ENCODE measurements at regions not wholly inside any gene's neighbourhood (a gene's known extent, or its start where the extent isn't known, plus 50 kb on each side); places are given as distances from the start of the nearest gene placed in this dataset.

DNA sequence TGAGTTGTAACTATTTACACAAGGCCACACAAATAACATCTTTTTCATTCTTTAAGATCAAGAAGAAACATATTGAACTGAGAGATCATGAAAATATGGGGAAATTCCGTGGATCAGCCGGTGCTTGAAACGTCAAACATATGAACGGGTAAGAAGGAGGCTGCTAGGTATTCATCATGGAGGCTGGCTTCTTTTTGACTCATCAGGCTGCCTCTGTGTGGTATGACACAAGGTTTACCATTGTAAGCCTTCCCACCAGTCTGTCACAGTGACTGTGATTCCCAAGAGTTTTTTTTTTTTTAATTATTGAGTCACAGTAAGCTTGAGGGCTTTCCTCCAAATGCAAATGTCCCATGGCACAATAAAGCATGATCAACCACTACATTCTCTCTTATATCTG, 506.9 kb downstream of the BCL11A start:
- Histone ChIP-seq H3K27ac (replicated peaks) (no peak overlapping the region), H3K4me3 (replicated peaks; ENCODE audit: insufficient read depth, low read length) (no peak overlapping the region), H3K27me3 (ENCODE audit: insufficient read depth, poor library complexity, severe bottlenecking) (no peaks in the 10 kb centered on the region)
- no peak for TF ChIP-seq GABPA (IDR thresholded peaks at IDR 0.05; ENCODE audit: low read depth)
- TF ChIP-seq, protein P1, sequence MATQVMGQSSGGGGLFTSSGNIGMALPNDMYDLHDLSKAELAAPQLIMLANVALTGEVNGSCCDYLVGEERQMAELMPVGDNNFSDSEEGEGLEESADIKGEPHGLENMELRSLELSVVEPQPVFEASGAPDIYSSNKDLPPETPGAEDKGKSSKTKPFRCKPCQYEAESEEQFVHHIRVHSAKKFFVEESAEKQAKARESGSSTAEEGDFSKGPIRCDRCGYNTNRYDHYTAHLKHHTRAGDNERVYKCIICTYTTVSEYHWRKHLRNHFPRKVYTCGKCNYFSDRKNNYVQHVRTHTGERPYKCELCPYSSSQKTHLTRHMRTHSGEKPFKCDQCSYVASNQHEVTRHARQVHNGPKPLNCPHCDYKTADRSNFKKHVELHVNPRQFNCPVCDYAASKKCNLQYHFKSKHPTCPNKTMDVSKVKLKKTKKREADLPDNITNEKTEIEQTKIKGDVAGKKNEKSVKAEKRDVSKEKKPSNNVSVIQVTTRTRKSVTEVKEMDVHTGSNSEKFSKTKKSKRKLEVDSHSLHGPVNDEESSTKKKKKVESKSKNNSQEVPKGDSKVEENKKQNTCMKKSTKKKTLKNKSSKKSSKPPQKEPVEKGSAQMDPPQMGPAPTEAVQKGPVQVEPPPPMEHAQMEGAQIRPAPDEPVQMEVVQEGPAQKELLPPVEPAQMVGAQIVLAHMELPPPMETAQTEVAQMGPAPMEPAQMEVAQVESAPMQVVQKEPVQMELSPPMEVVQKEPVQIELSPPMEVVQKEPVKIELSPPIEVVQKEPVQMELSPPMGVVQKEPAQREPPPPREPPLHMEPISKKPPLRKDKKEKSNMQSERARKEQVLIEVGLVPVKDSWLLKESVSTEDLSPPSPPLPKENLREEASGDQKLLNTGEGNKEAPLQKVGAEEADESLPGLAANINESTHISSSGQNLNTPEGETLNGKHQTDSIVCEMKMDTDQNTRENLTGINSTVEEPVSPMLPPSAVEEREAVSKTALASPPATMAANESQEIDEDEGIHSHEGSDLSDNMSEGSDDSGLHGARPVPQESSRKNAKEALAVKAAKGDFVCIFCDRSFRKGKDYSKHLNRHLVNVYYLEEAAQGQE (IDR thresholded peaks at IDR 0.05; ENCODE audit: insufficient replicate concordance, low read depth), result no peak
- no peak for TF ChIP-seq SPI1 (IDR thresholded peaks at IDR 0.05; ENCODE audit: borderline replicate concordance, low read depth)
- TF ChIP-seq, protein P2, sequence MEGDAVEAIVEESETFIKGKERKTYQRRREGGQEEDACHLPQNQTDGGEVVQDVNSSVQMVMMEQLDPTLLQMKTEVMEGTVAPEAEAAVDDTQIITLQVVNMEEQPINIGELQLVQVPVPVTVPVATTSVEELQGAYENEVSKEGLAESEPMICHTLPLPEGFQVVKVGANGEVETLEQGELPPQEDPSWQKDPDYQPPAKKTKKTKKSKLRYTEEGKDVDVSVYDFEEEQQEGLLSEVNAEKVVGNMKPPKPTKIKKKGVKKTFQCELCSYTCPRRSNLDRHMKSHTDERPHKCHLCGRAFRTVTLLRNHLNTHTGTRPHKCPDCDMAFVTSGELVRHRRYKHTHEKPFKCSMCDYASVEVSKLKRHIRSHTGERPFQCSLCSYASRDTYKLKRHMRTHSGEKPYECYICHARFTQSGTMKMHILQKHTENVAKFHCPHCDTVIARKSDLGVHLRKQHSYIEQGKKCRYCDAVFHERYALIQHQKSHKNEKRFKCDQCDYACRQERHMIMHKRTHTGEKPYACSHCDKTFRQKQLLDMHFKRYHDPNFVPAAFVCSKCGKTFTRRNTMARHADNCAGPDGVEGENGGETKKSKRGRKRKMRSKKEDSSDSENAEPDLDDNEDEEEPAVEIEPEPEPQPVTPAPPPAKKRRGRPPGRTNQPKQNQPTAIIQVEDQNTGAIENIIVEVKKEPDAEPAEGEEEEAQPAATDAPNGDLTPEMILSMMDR (IDR thresholded peaks at IDR 0.05; ENCODE audit: insufficient read depth, low read length), result no peak
- no peak for TF ChIP-seq POLR2AphosphoS5 (IDR thresholded peaks at IDR 0.05; ENCODE audit: low read depth)
- no peak for DNase-seq (ENCODE audit: low read depth in 1 of 2, low spot score in 1 of 2)

DNA sequence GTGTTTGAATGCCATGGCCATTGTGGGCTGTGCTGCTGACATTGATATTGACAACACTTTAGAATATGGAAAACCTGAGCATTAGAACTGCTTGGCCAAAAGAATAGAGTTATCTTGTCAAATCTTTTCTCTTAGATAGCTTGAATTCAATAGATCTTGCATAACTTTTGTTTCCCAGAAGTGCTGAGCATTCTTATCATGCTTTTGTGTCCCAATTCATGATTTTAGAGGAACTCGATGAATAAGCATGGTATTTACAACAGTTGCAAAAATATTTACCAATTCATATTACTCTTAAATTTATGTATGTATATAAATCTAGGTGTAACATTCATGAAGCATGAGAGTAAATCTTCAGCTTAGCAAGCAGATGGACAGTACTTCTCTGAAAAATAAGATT, 508.0 kb downstream of the BCL11A start:
- no peak overlapping the region for H3K4me3 ChIP-seq (replicated peaks; ENCODE audit: insufficient read depth, low read length)
- no peak overlapping the region for H3K27ac ChIP-seq (replicated peaks)
- no peaks in the 10 kb centered on the region for H3K27me3 ChIP-seq (ENCODE audit: insufficient read depth, poor library complexity, severe bottlenecking)
- TF ChIP-seq, protein P2 (IDR thresholded peaks at IDR 0.05; ENCODE audit: insufficient read depth, low read length), result no peak
- TF ChIP-seq SPI1 (IDR thresholded peaks at IDR 0.05; ENCODE audit: borderline replicate concordance, low read depth) (no peak), GABPA (IDR thresholded peaks at IDR 0.05; ENCODE audit: low read depth) (no peak), POLR2AphosphoS5 (IDR thresholded peaks at IDR 0.05; ENCODE audit: low read depth) (no peak)
- TF ChIP-seq, protein P1 (IDR thresholded peaks at IDR 0.05; ENCODE audit: insufficient replicate concordance, low read depth), result no peak
- no peak for DNase-seq (ENCODE audit: low read depth in 1 of 2, low spot score in 1 of 2)

DNA sequence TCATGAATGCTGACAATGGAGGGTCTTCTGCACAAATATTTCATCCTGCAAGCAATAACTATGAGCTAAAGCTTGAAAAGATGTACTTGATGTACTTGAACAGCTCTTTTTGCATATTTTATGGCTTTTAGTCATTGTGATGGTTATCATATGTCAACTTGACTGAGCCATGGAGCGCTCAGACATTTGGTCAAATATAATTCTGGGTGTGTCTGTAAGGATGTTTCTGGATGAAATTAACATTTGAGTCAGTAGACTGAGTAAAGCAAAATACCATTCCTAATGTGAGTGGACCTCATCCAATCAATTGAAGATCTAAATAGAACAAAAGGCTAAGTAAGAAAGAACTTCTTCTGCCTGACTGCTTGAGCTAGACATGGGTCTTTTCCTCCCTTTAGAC, 509.0 kb downstream of the BCL11A start:
- DNase-seq (ENCODE audit: low read depth in 1 of 2, low spot score in 1 of 2), result no peak
- TF ChIP-seq SPI1 (IDR thresholded peaks at IDR 0.05; ENCODE audit: borderline replicate concordance, low read depth), result no peak
- TF ChIP-seq, protein P2 (IDR thresholded peaks at IDR 0.05; ENCODE audit: insufficient read depth, low read length), result no peak
- no peak for TF ChIP-seq GABPA (IDR thresholded peaks at IDR 0.05; ENCODE audit: low read depth)
- TF ChIP-seq, protein P1 (IDR thresholded peaks at IDR 0.05; ENCODE audit: insufficient replicate concordance, low read depth), result no peak
- TF ChIP-seq POLR2AphosphoS5 (IDR thresholded peaks at IDR 0.05; ENCODE audit: low read depth), result no peak
- no peak overlapping the region for H3K4me3 ChIP-seq (replicated peaks; ENCODE audit: insufficient read depth, low read length)
- no peak overlapping the region for H3K27ac ChIP-seq (replicated peaks)
- H3K27me3 ChIP-seq (ENCODE audit: insufficient read depth, poor library complexity, severe bottlenecking), result no peaks in the 10 kb centered on the region

Measured in HL-60 (cell line).